Renal pelvis (tissue), 1 donor: ENCODE measurements at regions not wholly inside any gene's neighbourhood (a gene's known extent, or its start where the extent isn't known, plus 50 kb on each side); places are given as distances from the start of the nearest gene placed in this dataset.

Experiments used
- DNase-seq: peaks from one replicate; pipeline ENCODE4 v3.0.0-alpha.2; 2013

DNA sequence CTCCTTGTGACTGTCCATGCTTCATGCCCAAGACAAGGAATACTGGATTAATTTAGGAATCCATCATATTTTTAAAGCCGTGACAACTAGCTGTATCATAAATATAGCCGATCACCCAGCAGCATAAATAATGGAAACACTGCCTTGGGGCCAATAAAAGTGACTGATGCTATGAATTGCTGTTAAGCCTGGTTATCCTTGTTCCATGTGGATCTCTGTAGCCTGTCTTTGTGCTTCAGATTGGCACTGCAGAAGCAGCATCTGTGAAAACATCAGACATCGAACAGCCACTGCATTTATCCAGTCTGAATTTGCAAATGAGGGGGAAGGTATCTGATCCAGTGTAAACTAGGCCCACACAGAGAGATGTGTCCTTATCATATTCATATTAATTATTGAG is 1181.8 kb downstream of the SORCS1 start:
- DNase-seq = no peak

DNA sequence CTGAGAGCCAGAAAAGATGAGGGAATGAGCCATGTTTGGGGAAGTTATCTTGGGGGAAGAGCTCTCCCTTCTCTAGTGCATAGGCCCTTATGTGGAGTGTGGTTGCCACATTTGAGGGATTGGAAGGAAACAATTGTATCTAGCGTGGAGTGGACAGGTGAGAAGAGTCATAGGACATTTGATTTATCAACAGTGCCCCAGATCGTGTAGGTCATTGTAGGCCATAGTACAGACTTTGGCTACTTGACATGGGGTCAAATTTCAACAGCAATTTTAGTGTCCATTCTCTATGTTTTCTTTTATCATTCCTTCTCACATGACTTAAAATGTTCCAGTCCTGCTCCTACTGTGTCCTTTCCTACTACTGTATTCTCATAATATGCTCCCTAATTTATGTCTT is 1182.8 kb downstream of the SORCS1 start:
- no peak for DNase-seq

DNA sequence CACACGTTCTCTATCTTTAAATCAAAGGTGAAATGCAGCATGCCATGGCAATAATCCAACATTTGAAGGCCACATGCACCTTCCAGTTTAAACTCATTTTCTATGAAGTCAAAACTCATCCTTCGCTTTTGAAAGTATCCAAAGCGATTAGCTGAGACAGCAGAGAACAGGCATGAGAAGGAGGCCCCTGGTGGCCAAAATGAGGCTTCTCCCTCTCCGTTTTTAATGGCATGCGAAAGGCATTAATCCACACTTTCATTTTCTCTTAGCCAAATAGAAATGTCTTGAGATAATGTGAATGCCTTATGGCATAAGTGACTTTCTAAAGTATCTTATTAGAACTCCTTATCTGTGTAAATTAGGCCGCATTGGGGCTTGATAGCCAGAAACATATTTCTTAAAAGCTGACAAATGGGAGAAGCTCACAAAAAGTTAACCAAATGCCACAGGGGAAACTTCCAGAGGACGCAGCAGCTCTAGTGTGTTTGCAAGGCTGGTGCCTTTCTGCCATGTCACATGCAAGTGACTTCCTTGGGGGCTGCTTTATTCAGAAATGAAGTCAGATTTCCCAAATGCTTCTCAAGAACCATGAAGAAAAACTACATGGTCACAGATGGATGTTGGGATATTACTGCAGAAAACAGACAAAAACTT is 1189.6 kb downstream of the SORCS1 start:
- DNase-seq = no peak

DNA sequence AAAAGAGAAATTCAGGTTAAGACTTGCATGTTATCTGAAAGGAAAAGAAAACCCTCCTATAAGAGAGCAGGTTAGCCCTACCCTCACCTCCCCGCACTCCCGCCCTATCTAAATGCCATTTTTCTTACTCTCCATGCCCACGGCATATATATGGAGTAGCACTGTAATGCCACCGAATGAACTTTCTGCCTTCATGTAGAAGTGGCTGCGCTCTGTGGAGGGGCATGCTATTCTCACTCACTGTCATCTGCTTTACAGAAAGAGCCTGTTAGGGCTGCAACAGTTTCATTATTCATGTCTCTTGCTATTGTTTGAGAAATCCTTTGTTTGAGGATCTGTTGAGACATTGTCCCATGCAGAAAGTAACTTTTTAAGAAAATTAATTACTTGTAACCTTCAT is 1190.6 kb downstream of the SORCS1 start:
- no peak for DNase-seq

DNA sequence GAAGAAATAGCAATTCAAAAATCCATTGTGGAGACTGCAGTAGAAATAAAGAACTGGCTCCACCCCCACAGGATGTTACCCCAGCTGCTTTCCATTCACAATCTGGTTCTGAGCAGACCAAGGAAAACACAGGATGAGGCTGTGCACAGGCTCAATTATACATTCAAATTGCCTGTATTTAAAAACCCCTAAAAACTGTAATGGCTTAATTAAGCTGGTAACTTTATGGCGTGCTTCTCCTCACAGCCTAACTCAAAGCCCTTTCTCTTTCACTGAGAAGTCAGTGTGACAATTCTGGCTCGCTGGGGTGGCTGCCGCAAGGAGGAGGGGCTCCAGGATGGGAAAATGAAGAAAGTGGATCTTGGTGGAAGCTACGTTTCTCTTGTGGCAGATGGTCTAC is 1191.1 kb downstream of the SORCS1 start:
- no peak for DNase-seq

DNA sequence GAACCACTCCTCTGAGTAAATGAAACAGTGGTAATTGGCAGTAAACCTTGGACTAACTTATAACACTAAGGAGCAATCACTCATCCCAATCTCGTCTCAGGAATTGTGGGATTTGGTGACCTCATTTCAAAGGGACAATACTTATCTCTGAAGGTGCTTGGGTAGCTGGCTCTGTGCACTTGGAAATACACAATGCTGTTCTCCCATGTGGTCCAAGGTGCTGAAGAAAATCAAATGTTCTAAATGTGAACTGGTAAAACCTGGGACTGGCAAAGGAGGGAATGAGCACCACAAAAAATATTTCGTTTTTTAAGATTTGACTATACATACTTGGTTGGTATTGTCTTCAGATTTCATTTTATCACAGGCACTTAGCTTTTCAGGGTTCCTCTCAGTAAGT is 1193.0 kb downstream of the SORCS1 start:
- DNase-seq = no peak

DNA sequence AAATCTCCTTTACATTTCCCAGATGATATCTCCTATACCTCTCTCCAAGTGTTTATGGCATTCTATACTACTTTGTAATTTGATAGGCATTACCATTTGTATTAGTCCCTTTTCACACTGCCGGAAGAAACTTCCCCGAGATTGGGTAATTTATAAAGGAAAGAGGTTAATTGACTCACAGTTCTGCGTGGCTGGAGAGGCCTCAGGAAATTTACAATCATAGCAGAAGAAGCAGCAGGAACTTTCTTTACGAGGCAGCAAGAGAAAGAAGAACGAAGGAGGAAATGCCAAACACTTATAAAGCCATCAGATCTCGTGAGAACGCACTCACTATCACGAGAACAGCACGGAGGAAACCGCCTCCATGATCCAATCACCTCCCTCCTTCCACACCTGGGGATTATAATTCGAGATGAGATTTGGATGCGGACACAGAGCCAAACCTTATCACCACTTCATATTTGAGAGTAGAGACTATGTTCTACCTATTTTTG is 1194.6 kb downstream of the SORCS1 start:
- DNase-seq = no peak

DNA sequence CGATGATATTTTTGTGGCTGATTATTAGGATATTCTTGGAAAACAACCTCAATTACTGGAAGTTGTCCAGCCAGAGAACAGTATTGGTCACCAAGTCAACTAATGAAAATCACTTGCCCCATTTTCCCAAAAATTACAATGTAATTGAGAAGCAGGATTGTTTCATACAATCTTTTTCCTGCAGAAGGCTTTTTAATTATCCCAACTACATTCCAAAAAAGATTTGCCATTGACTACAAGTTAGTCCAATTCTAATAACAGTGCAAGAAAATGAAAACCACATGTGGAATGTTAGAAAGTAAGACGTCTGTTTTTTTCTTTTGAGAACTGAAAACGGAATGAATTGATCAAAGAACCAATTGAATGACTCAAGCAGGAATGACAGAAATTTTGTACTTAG is 1195.8 kb downstream of the SORCS1 start:
- DNase-seq = no peak

DNA sequence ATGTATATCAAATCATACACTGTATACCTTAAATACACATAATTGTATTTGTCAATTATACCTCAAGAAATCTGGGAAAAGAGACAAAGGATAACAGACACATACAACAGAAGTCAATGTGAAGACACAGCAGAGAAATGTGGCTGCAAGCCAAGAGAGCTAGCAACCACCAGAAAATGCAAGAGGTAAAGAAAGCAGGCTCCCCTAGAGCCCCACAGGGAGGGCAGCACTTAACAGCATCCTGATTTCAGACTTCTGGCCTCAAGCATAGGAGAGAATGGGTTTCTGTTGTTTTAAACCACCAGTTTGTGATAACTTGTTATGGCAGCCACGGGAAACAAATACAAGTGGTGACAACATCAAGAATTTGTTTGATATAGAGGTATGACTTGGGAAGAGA is 1197.2 kb downstream of the SORCS1 start:
- no peak for DNase-seq

DNA sequence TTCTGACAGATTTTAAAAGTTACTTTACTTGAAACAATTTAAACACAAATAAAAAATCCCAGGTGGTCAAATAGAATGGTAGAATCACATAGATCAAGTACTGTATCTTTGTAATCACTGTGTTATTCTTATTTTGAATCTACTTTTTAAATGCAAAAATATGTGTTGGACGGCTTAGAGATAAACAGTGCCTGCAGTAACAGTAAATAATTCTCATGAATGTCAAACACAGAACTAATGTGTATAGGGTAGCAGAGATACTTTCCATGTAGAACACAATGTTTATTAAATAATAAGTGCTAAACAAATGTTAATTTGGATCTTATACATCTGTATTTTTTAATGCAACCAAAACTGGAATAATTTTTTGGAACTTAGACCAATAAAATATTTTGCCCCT is 1199.4 kb downstream of the SORCS1 start:
- no peak for DNase-seq

DNA sequence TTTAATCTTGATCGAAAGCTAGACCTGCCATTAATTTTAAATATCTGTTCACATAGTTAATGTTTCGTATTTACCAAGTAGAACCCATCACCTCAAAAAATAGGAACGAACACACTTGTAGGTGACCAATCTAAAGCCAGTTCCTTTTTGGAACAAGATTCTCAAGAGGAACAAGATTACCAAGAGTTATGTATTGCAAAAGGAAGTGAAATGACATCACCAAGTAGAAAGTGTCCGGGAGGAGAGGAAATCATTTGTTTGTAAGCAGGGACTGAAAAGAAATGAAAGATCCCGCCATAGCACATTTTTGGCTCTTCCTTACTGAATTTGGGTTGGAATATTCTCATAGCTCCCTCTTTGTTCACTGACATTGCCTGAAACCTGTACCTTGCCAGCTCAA is 1200.5 kb downstream of the SORCS1 start:
- no peak for DNase-seq

DNA sequence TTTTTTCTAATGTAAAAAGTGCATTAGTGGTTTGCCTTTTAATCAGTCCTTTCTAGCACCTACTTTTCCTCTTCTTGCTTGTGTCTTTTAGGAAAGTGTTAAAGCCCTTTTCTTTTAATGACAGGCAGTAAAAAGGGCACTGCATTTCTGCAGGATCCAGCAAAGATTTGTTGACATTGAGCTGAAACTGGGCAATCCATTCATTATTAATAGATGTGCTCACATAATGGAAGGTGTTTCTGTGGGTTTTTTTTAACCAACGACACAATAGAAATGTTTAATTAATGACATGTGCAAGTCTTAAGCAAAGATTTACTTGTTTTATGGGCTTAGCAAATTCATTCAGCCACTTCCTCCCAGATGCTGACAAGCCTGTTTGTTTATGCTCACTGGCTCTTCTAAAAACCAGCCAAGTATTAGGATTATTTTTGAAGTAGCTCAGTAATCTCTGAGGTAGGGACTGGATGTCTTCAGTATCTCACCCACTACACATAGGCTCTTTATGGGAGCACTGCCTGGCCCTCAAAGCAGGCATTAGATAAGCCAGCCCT is 1201.1 kb downstream of the SORCS1 start:
- DNase-seq = no peak

DNA sequence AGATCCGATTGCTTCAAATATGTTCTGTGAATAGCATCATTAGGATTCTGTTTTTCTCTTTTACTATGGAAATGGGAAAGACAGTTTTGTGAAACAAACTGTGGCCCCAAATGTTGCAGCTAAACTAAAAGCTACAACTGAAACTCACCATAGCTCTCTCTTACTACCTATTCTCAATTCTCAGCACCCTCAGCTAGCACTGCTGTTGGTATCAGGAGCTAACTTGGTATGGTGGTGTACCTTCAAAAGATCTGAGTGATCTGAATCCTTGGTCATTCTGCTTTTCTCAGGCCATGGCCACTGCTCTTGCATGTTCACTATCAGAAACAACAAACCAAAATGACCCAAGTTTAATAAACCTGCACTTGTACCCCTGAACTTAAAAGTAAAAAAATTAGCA is 1208.0 kb downstream of the SORCS1 start:
- no peak for DNase-seq

DNA sequence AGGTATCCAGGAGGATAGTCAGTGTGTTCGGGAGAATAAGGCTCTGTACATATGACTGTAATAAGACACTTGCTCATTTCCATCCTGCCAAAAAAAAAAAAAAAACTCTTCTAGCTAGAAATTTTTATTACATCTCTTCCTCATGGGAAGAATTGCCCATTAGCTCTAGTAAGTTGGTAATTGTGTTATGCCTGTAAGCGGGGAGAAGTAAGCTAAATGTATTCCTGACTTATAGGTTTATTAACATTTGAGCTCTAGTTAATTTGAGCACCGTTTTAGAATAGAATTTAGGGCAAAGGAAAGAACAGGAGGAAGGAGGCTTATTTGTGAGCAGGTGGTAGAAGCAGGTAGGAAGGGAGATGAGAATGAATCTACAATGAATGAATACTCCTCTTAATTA is 1210.6 kb downstream of the SORCS1 start:
- no peak for DNase-seq

DNA sequence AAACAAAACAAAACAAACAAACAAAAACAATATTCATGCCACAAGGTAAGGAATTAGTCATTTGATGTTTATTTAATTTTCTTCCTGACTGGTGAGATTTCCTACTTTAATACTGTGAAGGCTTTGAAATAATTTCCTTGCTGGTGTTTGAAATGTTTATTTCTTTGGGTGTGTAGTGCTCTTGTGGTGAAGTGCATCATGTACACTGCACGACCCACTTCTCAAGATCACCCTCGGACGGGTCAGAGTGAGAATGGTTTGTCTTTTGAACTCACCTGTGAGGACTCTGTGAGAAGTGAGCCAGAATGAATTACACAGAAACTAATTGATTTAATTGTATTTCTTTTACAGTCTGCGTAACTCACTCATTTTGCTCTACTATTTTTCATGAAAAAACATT is 1211.5 kb downstream of the SORCS1 start:
- no peak for DNase-seq

DNA sequence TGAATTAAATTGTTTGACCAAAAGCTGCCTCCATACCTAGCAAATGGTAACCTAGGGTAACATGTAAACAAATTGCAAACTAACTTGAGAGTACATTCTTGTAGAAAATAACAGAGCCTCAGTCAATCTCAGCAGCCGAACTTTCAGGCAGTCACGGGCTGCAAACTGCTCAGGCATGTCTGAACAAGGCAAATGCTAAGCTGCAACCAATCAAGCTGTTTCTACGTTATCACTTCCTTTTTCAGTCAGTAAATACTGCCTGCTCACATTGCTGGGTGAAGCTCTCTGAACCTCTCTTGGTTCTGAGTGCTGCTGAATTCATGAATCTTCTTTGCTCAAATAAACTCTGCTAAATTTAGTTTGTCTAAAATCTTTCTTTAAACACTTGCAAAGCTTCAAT is 1212.4 kb downstream of the SORCS1 start:
- peak; percentile 55 for DNase-seq

DNA sequence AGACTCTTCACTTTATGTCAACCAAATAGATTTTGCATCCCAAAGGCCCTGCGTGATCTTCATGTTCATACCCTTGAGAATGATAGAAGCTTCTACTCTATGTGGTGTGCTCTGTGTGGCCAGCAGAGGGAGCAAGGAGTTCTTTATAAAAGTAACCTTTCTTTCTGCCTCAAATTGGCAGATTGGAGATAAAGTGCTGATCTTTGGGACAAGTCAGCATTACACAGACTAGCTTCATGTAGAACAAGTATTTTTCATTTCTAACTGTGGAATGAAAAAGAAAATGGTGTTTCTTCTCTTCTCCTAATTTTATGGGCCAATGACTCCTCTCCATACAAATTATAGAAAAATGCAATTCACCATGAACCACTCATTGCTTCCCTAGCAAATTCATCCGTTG is 1214.1 kb downstream of the SORCS1 start:
- DNase-seq = peak; percentile 50

DNA sequence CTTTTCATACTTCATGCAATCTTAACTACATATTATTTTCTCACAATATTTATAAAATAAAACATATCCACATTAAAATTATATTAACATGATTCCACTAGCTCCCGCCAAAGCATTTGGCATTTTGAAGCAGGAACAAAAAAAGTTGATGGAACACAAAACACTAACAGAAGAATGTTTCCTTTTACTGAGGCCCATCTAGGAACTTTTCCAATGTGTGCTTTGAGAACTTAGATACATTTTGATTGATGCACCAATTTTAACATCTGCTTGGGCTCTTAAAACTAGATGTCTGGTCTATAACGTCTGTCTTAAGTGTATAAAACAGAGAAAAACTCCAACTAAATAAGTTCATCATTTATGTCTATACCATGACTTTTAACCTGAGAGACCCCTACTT is 1214.8 kb downstream of the SORCS1 start:
- DNase-seq = no peak

DNA sequence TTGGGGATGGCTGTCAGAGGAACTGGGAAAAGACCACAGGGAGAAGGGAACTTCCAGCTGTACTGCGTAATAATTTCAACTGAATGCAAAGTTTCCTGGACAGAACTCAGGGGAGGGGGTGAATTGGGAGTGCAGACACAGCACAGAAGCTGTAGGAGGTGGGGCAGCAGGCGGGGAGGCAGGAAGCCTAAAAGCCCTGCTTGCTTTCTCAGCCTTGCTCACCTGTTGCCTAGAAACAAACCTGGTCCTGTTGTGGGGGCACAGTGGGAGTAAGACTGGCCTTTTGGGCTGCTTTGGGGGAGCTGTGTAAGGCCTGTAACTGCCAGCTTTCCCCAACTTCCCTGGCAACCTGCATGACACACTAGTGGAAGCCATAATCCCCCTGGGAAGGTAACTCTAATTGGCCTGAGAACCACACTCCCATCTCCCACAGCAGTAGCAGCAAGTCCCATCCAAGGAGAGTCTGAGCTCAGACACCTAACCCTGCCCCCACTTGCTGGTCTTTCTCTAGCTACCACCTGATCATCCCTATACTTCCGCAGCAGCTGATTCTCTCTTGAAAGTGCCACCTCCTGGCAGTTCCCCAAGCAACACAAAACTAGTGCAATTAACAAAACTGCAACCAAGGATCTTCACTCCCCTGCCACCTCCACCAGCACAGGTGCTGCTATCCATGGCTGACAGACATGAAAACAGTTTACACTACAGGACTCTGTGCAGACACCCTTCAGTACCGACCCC is 1239.3 kb downstream of the SORCS1 start:
- DNase-seq = no peak

DNA sequence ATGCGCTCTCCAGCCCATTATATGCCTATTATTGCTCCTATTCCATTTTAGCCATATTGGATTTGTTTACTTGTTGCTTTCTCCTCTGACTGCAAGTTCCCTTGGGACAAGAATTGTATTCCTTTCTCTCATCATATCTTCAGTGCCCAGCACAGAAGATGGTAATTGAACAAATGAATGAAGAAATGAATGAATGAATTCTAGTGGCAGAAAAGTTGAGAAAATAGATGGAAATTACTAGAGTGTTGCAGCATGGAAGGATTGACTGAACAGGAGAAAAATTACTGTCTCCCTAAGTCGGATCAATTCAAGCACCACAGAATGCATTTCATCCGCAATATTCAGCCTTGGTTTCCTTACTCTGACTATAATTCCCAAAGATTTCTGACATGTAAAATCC is 1243.2 kb downstream of the SORCS1 start:
- no peak for DNase-seq

DNA sequence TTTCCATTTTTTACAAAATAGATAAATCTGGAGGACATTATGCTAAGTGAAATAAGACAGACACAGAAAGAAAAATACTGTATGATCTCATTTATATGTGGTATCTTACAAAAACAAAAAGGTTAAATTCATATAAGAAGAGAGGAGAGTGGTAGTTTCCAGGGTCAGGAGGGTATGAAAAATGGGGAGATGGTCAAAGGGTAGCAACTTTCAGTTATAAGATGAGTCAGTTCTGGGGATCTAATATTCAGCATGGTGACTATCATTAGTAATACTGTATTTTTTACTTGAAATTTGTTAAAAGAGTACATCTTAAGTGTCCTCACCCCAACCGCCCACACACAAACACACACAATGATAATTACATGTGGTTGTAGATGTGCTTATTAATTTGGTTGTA is 1250.1 kb downstream of the SORCS1 start:
- DNase-seq = no peak

DNA sequence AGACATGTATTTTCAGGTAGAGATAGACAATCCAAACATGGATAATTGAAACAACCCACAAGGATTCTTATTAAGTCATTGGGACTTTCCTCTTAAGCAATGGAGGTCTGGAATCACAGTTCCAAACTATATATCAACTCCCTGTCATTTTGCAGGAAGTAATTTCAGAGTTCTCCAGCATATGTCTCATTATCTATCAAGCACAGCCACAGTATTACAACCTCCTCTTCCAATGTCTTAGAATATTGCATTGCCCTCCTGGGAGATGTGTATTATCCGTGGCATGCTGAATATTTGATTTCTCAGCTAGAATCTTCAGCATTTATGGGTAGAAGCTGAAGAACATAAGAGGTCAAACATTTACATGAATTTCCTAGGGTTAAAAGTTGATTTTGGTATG is 1255.8 kb downstream of the SORCS1 start:
- no peak for DNase-seq

DNA sequence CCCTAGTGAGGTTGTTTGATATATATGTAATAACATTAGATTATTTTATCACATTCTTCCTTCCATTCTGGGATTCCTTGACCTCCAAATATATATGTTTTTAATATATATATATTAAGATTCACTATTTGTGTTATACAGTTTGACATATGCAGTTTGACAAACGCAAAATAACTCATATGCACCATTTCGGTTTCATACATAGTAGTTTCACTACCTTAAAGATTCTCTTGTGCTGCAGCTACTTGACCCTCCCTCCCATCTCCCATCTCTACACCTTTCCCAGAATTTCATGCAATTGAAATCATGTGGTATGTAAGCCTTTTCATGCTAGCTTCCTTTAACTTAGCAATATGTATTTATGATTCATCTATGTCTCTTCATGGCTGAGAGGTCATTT is 1244.4 kb downstream of the SORCS3 start:
- no peak for DNase-seq

DNA sequence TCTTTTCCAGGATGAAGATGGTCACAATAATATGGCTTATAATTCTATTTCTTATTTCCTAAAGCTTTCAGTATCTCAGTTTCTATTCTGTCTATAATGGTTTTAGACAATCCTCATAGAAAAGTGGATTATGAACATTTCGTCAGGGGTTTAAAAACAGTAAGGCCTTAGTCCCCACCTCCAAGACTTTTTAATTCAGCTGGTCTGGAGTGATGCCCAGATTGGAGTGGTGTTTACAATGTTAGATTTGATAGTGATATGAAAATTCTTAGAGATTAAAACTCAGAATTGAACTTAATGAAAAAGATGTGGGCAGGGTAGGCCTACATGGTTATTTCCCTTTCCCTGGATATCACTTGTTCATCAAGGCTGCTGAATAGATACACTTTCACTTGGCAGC is 1238.3 kb downstream of the SORCS3 start:
- no peak for DNase-seq
